HTR-8/SVneo (cell line): ENCODE measurements at regions not wholly inside any gene's neighbourhood (a gene's known extent, or its start where the extent isn't known, plus 50 kb on each side); places are given as distances from the start of the nearest gene placed in this dataset.
"Not testable (repeated sequence)": the region's sequence is repeated elsewhere in the genome, so short reads cannot be mapped to it uniquely, and the experiment has no call there.

ENCODE experiments used
- DNase-seq: peaks from one replicate; pipeline ENCODE4 v3.0.0; 2011; ENCODE audit warnings: low spot score, mixed read lengths; ENCODE audit not compliant: insufficient read length
- FAIRE-seq: peaks from 2 replicates; lab custom pipeline; 2011; peaks lifted over from hg19 to GRCh38; lab: Jason Lieb, UNC

DNA sequence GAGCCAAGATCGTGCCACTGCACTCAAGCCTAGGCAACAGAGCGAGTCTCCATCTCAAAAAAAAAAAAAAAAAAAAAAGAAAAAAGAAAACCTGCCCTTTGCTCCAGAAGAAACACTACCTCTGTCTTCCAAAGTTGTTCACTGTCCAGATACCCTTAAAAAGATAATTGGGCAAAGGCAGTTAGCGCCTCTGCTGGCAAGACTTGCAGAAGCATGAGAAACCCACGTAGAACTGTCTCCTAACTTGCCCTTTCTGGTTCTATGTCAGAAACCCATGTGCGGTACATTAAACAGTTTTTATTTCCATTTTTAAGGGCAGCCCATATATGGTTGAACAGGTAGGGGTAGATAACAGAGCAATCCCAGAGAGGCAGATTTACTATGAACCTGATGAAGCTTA, 1026.4 kb downstream of the ROBO2 start:
- FAIRE-seq: no peak
- DNase-seq: no peak

DNA sequence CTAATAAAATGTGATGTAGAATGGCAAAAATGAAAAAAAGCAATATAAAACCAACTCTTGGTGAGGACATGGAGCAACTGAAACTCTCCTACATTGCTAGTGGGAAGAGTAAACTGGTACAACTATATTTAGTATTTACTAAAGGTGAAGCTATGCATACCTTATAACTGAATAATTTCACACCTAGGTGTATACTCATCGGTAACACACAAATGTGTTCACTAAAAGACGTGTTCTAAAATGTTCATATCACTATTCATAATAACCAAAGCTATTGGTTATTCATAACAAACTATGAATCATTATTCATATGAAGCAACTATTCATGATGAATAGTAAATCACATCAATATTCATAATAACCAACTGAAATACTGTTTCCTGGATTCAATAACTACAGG, 1030.3 kb downstream of the ROBO2 start:
- DNase-seq: no peak
- FAIRE-seq: no peak

DNA sequence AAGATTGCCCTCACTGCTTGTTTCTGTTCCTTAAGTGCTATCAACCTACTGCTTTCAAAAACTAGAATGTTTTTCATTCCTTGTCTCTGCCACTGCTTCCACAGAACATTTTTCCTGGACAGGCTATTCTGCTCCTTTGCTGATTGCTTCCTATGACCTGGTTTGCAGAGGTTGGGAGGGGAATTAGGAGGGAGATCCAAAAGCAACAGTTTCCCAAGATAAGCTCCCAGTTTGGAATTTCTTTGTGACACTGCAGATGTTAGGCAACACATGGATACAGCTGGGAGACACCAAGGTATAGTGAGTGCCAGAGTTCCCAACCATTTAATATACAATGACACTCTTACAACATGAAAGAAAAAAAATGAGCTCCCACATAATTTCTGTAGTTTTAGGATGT, 1036.5 kb downstream of the ROBO2 start:
- DNase-seq (no peak), FAIRE-seq (no peak)

DNA sequence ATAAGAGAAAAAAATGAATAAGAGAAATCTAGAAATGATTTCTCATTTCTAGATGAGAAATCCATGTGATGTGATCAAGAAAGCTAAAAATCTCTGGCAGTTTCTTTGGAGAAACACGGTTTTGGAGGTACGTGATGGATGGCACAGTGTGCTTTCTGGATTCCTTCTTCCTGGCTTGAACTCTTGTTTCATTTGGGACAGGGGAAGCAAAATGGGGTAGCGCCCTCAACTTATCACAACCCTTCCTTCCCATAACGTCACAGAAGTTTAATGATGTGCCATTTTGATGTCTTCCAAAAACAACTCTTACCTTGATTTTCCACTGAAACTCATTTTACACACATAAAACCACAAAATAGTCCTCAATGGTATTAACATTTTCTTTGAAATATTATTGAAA, 1037.3 kb downstream of the ROBO2 start:
- no peak for DNase-seq
- no peak for FAIRE-seq

DNA sequence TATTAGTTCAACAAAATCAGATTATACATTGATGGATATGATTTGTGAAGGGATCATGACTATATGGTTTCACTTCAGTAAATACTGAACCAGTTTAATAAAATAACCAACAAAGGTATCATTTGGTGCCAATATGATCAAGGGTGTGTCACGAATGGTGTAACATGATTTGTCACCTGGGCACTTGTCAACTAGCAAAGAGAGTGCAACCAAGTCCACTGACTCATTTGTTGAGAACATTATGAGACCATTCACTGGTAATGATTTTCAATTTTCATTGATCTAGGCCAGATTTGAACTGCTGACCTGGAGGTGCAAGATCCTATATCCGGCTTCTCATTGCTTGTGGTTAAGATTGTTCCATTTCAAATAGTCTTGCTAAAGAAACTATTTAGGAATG, 1037.9 kb downstream of the ROBO2 start:
- FAIRE-seq (no peak), DNase-seq (no peak)

DNA sequence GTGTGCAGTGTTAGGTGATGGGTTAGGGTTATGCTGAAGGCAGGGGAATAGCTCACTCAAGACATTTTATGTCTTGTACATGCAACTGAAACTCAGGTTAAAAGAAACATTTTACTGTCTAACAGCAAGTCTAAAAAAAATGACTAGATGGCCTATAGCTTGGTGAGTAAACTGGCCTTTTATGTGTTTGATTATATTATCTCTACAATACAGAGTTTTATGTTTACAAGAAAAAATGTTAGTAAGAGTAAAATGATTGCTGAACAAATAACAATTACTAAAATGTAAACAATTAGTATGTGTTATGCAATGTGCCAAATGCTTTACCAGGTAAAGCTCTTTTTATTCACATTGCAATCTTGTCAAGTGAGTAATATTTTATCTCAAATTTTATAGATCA, 1039.6 kb downstream of the ROBO2 start:
- FAIRE-seq (no peak), DNase-seq (no peak)

DNA sequence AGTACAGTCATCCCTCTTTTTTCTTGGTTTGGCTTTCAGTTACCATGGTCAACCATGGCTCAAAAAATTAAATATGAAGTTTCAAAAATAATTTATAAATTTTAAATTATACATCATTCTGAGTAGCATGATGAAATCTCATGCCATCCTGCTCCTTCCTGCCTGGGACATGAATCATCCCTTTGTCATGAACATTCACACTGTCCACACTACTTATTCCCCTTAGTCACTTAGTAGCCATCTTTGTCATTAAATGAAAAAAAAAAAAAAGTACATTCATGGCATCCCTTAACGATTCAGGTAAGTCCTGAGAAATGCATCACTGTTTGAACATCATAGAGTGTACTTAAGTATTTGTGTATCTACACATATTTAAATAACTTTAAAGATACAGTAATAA, 1046.3 kb downstream of the ROBO2 start:
- FAIRE-seq (no peak), DNase-seq (no peak)

DNA sequence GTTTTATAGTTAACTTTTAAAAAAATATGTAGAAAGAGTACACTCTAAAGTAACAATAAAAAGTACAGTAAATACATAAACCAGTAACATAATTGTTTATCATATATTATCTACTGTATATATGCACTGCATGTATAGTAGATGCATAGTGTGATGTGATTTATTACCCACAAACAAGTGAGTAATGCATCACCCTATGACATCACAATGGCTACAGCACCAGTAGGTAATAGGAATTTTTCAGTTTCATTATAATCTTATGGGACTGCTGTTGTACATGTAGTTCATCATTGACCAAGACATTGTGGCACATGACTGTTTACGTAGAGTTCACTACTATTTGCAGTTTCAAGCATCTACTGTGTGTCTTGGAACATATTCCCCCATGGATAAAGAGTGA, 1047.2 kb downstream of the ROBO2 start:
- FAIRE-seq: no peak
- DNase-seq: no peak

DNA sequence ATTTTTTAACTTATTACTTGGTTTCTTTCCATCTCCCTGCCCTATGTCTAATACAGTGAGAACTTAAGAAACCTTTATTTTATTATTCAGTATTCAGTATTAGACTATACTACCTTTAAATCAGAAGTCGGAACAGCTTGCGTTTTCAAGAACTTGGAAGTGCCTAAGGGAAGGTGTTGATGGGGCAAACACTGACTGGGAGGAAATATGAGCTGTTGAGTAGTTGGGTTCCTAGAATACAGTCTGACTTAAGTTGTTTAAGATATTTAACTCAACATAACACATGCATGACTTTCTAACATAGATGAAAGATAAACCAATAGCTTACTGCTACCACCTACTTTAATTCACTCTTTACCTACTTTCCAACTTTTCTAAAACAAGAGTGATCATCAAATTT, 1048.1 kb downstream of the ROBO2 start:
- no peak for FAIRE-seq
- DNase-seq: no peak

DNA sequence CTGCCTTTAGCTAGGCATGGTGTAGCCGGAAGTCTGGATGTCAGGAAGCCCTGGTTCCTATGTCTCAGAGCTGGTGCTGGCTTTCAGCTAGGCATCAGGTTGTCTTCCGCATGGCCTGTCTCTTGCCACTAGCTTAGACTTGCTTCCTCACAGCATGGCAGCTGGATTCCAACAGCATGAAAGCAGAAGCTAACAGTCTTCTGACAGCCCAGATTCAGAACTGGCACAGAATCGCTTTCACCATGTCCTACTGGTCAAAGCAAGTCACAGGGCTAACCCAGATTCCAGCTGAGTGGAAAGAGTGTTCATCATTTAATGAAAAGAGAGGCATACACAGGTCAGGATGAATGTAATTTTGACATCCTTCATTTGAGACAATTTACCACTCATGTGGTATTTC, 1050.5 kb downstream of the ROBO2 start:
- DNase-seq (no peak), FAIRE-seq (no peak)

DNA sequence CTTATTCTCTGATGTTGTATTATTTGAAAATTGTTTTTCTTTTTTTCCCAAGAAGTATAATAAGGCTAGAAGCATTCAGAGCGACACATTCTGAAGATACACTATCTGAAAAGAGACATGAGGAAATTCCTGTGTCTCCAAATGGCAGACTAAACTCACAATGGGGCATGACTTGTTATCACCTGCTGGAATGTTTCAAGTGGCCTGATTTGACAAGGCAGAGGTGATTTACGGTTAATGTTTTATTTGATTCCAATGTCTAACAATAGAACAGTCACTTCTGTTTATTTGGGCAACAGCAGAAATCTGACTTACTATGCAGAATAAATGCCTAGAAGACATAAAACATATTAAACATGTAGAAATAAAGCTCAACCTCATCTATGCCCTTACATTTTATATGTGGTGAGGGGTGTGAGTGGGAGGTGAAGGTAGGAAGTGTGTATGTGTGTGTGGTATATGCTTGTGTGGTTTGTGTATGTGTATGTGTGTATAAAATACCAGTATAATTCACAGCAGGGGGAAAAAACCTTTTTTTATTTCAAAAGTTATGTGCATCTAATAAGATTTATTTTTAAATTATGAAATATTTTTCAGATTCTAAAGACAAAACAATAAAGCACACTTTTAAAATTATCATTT, 1051.7 kb downstream of the ROBO2 start:
- no peak for DNase-seq
- no peak for FAIRE-seq

DNA sequence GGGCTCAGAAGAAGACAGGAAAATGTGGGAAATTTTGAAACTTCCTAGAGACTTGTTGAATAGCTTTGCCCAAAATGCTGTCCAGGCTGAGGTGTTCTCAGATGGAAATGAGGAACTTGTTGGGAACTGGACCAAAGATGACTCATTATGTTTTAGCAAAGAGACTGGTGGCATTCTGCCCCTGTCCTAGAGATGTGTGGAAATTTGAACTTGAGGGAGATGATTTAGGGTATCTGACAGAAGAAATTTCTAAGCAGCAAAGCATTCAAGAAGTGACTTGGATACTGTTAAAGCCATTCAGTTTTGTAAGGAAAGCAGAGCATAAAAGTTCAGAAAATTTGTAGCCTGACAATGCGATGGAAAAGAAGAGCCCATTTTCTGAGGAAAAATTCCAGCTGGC, 1052.7 kb downstream of the ROBO2 start:
- not testable (repeated sequence) for FAIRE-seq, DNase-seq

DNA sequence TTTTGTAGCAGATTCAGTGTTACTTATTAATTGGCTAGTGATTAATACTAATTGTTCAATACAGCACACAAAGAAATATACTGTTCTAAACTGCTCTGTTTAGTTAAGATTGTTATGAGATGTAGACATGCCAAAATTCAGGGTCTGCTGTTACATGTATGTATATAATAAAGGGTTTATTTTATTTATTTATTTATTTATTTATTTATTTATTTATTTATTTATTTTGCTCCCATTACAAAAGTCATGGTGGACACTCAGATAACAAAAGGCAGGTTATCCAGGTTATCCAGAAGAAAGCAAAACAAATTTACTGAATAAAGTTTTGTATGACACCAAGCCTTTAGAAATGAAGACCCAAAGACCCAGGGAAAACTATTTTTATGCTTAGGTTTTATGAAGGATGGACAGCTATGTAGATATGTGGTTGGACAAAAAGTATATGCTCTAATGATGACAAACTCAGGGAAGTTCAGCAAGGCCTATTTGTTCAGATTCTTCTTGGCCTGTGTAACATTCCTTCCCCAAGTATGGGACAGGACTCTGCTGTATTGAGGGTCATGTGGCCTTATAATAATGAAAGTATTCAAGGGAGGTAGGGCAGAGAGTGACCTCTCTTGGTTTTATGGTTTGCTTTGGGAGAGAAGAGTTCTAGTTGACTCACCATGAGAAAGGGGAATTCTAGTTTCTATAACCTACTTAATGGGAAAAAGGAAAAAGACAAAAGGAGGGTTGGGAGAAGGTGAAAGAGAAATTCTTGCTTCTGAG, 1056.8 kb downstream of the ROBO2 start:
- no peak for DNase-seq
- no peak for FAIRE-seq

DNA sequence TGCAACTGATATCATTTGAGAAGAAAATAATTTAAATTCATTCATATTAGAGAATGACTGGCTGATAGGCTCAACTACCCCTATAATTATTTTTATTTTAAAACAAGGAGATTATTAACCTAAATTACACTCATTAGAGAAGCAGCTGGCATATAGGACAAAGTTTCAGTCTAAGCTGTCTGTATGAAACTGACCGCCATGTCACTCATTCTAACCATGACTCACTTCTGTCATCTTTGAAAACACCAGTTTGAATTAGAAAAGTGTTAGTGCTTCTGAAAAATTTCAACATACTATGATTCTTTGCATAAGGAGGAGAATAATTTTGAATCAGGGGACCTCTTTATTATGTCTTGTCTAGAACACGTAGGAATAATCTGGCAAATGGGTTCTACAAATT, 1058.5 kb downstream of the ROBO2 start:
- no peak for FAIRE-seq
- DNase-seq: no peak

DNA sequence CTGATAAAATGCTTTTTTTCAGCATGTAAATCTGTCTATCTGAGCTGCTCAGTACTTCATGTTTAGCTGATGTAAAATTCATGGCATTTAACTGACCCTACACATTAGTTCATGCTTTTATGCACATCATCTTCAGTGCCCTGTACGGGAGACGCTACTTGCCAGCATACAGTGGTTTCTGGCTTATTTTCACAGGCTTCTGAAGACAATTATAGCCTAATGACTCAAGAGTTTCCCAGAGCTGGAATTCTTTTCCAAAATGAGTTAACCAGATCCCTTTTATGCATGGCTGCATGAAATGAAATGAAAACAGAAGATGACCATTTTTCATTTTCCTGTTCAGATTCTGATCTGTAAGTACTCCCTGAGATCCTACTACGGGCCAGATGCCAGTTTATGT, 1061.5 kb downstream of the ROBO2 start:
- no peak for DNase-seq
- no peak for FAIRE-seq

DNA sequence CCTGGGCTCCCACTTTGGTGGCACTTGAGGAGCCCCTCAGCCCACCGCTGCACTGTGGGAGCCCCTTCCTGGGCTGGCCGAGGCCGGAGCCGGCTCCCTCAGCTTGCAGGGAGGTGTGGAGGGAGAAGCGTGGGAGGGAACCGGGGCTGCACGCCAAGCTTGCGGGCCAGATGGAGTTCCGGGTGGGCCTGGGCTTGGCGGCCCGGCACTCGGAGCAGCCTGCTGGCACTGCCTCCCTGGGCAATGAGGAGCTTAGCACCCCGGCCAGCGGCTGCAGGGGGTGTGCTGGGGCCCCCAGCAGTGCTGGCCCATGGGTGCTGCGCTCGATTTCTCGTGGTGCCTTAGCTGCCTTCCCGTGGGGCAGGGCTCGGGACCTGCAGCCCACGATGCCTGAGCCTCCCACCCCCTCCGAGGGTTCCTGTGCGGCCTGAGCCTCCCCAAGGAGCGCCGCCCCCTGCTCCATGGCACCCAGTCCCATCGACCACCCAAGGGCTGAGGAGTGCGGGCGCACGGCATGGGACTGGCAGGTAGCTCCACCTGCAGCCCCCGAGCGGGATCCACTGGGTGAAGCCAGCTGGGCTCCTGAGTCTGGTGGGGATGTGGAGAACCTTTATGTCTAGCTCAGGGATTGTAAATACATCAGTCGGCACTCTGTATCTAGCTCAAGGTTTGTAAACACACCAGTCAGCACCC, 1068.5 kb downstream of the ROBO2 start:
- FAIRE-seq: not testable (repeated sequence)

DNA sequence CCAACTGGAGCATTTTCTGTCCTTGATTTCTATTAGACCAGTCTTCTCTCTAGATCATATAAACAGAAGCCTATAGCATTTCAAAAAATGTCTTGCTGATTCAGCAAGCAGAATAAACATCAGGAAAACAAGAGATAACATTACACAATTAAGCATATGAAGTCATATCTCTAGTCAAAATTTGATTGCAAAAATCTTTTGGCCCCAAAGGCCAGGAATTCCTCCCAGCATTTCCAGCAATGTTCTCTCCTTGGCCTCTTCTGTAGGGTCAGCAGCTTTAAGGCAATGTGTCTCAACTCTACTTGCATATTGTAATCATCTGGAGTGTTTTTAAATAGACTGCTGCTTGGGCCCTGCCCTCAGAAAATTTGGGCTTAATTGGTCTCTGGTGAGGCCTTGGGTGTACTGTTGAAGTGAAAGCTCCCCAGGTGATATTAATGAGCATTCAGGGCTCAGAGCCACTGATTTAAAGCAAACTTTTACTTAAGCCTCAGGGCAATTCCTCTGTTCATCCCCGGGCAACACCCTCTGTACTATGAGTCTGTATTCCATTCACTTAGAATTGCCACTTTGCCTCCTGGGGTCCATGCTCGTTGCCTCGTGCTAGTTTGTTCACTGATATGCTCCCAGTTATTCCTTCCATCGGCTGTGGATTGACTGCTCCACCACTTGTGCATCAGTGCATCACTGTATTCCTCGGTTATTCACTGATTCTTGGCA, 1072.6 kb downstream of the ROBO2 start:
- FAIRE-seq: no peak
- no peak for DNase-seq

More for the DNA sequence above, 1068.5 kb downstream of the ROBO2 start:
- not testable (repeated sequence) for DNase-seq

DNA sequence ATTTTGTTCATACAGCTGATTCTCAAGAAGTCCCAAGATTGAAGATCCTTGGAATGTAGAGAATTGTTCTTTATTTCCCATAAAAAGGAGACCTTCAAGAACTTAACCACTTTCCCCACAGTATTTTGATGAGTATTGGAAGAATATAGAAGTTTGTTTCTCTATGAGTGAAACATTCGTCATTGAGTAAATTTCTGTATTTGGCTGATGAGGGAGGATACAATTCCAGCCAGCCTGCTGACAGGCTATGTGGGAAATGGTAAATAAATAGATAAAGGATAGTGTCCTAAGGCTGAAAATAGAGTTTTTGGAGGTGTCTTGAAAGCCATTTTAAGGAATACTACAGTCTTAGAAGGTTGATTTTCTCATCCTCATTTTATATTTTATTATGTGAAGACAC, 1076.1 kb downstream of the ROBO2 start:
- DNase-seq: no peak
- FAIRE-seq: no peak

DNA sequence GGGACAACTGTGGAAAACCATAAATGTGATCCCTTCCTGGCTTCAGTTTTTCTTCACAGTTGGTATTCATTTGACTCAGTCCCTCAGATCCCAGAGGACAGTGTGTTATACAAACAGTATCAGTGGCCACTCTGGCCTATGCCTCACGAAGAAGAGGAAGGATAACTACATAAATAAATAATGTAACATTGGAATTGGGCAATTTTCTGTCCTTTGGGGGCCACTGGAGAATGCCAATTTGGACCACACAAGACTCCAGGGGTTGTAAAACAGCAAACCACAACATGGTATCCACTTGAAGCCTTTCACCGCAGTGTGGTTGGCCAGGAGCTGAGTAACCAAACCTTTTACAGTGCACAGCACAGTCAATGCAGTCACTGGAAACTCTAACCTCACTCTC, 1077.0 kb downstream of the ROBO2 start:
- DNase-seq (no peak), FAIRE-seq (no peak)

DNA sequence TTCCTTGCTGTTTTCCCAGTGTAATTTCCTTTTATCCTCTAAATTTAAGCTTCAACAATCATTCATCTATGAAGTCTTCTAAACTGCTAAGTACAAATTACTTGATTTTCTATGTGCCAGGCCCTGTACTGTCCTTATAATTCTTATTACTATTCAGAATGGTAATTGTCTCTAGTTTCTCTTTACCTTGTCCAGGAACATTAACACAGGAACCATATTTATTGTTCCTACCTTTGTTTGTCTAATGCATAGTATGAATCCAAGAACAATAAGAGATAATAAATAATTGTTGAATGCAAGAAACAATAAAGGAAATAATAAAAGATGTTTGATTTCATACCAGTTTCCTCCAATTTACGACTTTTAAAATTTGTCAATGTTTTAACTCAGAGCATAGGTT, 1083.2 kb downstream of the ROBO2 start:
- FAIRE-seq (no peak), DNase-seq (no peak)

DNA sequence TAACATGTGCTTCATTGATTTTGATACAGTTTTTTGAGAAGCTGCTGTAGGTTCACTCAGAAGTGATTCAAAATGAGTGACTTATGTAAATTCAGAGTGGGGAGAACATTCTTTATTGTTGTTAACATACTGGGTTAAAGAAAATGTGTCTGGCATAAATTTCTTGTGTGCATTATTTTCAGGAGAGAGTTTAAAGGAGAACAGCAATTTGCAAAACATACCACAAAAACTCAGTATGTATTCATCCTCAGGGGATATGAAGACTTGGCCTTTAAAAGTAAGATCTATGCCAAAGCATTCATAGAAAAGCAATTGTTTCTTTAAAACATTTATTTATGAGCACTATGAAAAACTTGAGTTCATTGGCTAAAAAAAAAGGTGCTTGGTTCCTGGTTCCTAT, 1089.8 kb downstream of the ROBO2 start:
- DNase-seq (no peak), FAIRE-seq (no peak)
